GM18502 (cell line): ENCODE measurements at regions not wholly inside any gene's neighbourhood (a gene's known extent, or its start where the extent isn't known, plus 50 kb on each side); places are given as distances from the start of the nearest gene placed in this dataset.

Source experiments
- ATAC-seq: cut with Tn5 transposase; IDR thresholded peaks from one replicate; pipeline ENCODE4 v1.9.1; 2021; ENCODE audit warnings: mild to moderate bottlenecking; ENCODE audit not compliant: unreplicated experiment, poor library complexity

DNA sequence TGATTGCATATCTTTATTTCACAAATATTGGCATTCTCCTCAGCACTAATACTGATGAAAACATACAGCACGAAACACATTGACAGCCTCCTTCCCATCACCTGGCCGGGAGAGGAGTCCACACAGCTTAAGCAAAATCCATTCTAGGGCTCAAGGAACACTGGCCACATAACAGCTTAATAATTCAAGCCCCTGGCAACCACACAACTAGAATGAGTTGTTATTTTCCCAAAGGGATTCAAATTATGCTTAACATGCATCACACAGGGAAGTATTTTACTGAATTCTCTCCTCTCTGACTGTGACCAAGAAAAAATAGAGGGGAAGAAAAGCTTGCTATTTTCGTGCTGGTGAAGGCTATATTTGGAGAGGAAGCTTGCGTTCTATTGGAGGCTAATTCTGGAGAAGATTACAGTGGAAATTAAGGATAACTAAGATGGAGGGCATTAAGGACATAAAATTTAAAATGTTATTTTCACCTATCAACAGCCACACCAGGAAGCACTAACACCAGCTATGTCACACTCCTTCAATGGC lies 198.5 kb downstream of the ADGRG6 start:
- no peak for ATAC-seq

DNA sequence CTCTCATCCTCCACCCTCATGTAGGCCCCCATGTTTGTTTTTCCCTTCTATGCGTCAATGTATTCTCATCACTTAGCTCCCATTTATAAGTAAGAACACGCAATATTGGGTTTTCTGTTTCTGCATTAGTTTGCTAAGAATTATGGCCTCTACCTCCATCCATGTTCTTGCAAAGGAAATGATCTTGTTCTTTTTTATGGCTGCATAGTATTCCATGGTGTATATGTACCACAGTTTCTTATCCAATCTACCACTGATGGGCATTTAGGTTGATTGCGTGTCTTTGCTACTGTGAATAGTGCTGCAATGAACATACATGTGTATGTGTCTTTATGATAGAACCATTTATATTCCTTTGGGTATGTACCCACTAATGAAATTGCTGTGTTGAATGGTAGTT lies 200.0 kb downstream of the ADGRG6 start:
- ATAC-seq, result no peak

GRCh38 chr6:142507065-142507464 lies 205.3 kb downstream of the ADGRG6 start:
- no peak for ATAC-seq

DNA sequence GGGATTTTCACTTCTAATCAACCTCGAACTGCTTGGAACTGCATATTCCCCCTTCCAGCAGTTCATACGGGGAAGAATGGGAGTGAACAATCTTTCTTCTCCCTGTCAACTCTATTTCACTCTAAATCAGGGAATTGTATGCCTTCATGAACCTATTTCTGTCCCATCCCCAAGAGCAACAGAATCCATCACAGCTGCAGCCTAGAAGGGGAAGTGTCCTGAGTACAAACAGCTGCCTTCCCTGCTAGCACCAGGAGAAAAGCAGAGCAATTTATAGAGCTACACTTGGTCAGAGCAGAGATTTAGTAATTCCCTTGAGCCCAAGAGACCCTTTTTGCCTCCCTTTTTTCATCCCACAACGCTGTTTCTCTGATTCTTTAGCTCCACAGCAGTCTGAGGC lies 208.4 kb downstream of the ADGRG6 start:
- ATAC-seq, result no peak

GRCh38 chr6:142518126-142518525 lies 216.3 kb downstream of the ADGRG6 start:
- ATAC-seq, result no peak

DNA sequence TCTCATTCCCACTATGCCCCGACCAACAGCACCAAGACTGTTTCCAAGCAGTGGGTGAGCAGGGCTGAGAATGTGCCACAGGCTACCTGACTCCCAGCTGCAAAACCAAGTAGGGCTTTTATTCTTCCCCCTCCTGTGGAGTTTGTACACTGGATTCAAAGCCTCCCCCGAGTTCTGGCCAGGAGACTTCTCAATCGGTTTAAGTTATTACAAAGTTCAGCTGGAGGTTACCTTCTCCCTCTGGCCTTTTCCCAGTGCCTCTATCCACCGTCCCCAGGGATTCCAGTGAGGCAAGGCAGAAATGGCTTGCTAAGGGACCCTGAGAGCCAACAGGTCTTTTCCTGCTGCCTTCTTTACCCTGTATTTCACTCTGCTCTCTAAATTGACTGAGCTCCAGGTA lies 217.0 kb downstream of the ADGRG6 start:
- ATAC-seq, result no peak

GRCh38 chr6:142521791-142522190 lies 220.0 kb downstream of the ADGRG6 start:
- ATAC-seq, result no peak

DNA sequence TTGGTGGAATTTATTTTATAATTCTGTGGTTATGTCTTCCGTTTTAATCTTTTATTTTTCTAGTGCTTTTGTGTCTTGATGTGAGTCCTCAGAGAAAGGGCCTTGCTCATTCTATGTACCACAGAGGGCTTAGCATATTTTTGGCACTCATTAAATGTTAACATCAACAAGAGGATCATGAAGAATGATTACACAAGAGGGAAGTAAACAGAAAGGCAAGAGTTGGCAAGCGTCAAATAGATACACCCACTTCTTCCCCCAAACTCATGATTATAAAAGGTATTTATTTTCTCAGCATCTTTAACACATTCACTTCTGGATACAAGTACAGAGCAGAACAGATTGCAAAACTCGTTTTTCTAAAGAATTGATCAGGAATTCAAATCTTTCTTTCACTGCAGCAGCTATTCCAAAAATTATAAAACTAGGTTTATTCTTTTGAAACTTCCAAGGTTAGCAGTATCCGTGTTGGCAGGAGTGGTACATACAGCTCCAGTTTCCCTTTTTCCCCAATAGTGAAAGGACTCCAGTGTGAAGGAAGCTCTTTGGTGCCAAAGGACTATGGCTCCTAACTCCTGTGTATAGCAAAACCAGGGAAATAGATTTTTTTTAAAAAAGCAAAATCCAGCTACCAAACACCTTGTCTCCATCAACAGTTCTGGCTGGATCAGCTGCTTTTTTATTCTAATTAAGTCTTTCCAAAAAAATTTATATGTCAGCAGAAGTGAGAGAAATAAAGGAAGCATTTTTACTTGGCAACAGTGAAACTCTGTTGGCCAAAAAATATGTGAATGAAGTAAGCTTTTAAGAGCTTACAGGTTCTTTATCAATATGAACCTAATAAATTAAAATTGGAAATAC lies 221.9 kb downstream of the ADGRG6 start:
- ATAC-seq, result no peak

DNA sequence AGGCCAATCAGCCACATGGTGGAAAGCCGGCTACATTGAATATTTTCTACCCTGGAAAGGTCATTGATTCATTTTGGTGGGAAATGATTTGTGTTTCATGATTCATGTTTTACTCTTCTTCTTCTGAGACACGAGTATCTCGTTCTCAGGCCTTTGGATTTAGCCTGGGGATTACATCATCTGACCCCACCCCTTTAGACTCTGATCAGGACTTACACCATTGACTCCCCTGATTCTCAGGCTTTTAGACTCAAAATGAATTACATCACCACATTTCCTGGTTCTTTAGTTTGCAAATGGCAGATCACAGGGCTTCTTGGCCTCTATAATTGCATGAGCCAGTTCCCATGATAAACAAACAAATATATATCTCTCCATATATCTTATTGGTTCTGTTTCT lies 228.8 kb downstream of the ADGRG6 start:
- no peak for ATAC-seq

DNA sequence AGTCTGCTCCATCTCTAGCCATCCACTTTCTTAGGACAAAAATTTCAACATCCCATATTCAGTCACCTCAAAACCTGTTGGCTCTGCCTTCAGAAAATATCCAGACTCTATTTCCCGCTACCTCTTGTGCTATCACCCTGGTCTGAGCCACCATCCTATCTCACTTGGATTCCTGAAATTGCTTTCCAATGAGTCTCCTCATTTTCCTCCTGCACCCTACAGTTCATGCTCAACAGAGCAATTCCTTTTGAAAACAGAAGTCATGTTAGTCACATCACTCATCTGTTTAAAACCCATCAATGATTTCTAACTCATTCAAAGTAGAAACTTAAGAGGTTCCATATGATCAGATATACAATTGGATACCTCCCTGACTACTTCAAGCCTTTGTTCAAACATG lies 229.9 kb downstream of the ADGRG6 start:
- no peak for ATAC-seq

- ATAC-seq, result no peak
These were observed 232.3 kb downstream of the ADGRG6 start for GRCh38 chr6:142534076-142534475.

GRCh38 chr6:142534484-142534883 lies 232.7 kb downstream of the ADGRG6 start:
- no peak for ATAC-seq

- no peak for ATAC-seq
These were observed 236.0 kb downstream of the ADGRG6 start for GRCh38 chr6:142537612-142538478.

DNA sequence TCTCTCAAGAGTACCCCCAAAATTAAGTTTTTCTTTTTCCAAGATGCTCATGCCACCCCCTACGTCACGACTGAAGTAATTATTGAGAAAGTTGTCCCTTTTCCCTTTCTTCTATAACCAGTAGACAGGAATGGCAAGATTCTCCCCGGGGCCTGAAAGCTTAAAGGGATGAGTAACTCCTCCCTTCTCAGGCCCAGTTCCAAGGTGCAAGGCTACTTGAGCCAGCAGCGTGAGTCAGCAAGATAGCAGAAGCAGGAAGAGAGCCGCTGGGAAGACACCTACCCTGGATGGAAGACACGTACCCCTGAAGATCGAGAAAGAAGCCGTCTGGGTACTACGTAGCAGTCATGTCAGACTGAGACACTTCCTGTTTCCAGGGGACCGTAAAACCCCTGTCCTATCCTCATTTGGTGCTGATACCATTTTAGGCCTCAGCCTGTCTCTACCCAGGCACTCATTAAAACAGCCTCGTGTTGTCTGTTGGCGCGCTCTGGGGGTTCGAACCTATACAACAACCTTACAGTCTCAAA lies 241.0 kb downstream of the ADGRG6 start:
- ATAC-seq, result no peak

- no peak for ATAC-seq
These were observed 241.8 kb downstream of the ADGRG6 start for GRCh38 chr6:142543606-142544005.

- no peak for ATAC-seq
These were observed 242.5 kb downstream of the ADGRG6 start for GRCh38 chr6:142544199-142544838.

DNA sequence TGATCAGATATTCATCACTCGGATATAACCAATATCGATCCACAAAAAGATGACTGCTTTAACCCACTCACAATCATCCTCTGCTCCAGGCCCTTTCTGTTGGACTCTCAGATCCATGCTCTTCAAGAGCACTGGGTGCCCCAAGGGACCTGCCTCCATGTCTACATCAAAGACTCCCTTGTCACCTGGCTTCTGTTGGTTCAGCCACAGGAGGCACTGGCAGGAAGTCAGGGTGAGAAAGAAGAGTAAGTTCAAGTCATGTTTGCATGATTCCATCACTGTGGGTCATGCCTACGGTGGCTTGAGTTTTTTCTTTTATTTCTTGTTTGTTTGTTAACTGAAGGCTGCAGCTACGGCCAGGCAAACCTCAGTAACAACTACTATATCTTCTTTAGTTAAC lies 243.3 kb downstream of the ADGRG6 start:
- ATAC-seq, result no peak

DNA sequence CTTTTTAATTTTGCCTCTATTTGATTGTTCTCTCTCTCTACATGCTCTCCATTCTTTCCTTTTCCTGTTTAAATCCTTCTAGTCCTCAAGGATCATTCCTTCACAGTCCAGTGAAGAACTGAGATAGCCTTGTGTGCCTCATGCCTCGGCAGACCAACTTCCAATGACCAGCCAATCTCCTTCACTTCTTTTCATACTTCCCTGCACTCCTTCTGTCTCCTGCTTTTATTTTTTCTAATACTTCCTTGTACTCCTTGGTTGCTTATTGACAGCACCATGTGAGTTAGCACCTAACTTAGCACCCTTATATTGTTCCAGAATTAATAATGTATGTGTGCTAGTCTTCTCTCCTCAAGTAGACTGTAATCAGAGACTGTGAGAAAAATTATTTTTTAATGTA lies 246.8 kb downstream of the ADGRG6 start:
- no peak for ATAC-seq

DNA sequence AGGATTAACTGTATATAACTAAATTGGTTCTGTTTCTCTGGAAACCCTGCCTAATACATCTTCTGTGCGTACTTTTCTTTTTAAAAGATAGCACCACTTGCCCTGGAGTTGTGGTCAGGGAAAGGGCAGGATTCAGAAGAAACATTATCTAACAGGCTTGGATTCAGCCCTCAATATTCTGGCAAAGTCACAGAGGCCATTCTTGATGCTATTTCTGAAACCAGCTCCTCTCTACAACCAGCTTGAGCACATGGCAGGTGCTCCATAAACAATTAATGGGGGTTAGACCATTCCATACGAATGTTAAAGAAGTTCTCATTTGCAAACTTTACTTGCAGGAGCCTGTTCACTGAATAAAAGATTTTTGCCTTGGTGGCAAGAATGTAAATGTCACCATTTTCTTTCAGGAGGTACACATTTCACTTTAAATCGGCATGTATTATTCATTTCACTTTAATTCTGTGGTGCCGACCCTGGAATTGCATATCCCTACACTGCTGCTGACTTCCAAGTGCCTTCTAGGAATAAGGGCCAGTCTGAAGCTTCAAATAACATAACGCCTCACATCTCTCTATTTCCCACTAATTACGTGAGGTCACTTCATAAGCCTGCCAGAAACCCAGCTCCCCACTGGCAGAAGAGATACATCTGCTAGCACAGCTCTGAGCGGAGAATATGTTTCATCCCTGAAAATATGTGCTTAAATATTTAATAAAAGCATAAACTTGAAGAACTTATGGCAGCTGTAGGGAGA lies 248.7 kb downstream of the ADGRG6 start:
- no peak for ATAC-seq
